Skin epidermis (tissue), 12 donors: ENCODE measurements at regions not wholly inside any gene's neighbourhood (a gene's known extent, or its start where the extent isn't known, plus 50 kb on each side); places are given as distances from the start of the nearest gene placed in this dataset.

ENCODE experiments used
- H3K27ac ChIP-seq, 21 experiments: fragments of 200-600 bp; sonication (generic) in 11 of 21; one replicate each; pipeline ENCODE4 v1.5.0; 2020; ENCODE audit warnings: mild to moderate bottlenecking in 3 of 21, inconsistent platforms in 2 of 21, moderate library complexity in 2 of 21
- H3K4me3 ChIP-seq, 7 experiments: fragments of 200-600 bp; sonication (generic) in 2 of 7; one replicate each; pipeline ENCODE4 v1.5.0; 2020; ENCODE audit warnings: inconsistent platforms in 2 of 7, mild to moderate bottlenecking in 2 of 7, moderate library complexity in 1 of 7

GRCh38 chr1:87926131-87926830 lies 597.6 kb downstream of the LMO4 start:
- Histone ChIP-seq H3K27ac (no peak overlapping the region), H3K4me3 (no peak overlapping the region)

- Histone ChIP-seq H3K4me3 (no peak overlapping the region), H3K27ac (no peak overlapping the region)
Observed at GRCh38 chr1:87926921-87927320, 598.2 kb downstream of the LMO4 start.

- Histone ChIP-seq H3K4me3 (no peak overlapping the region), H3K27ac (no peak overlapping the region)
Observed at GRCh38 chr1:87927391-87928280, 599.0 kb downstream of the LMO4 start.

GRCh38 chr1:87928623-87929022 lies 599.9 kb downstream of the LMO4 start:
- Histone ChIP-seq H3K4me3 (no peak overlapping the region), H3K27ac (no peak overlapping the region)

- H3K27ac ChIP-seq: no peak overlapping the region
- H3K4me3 ChIP-seq: no peak overlapping the region
Observed at GRCh38 chr1:87929906-87930305, 601.2 kb downstream of the LMO4 start.

- Histone ChIP-seq H3K27ac (no peak overlapping the region), H3K4me3 (no peak overlapping the region)
Observed at GRCh38 chr1:87930796-87931195, 602.1 kb downstream of the LMO4 start.

GRCh38 chr1:87933171-87933570 lies 604.5 kb downstream of the LMO4 start:
- Histone ChIP-seq H3K4me3 (no peak overlapping the region), H3K27ac (no peak overlapping the region)

GRCh38 chr1:87935130-87935529 lies 606.5 kb downstream of the LMO4 start:
- no peak overlapping the region for H3K27ac ChIP-seq
- H3K4me3 ChIP-seq: no peak overlapping the region

- Histone ChIP-seq H3K27ac (no peak overlapping the region), H3K4me3 (no peak overlapping the region)
Observed at GRCh38 chr1:87937831-87938395, 609.2 kb downstream of the LMO4 start.

- Histone ChIP-seq H3K27ac (no peak overlapping the region), H3K4me3 (no peak overlapping the region)
Observed at GRCh38 chr1:87938631-87939030, 610.0 kb downstream of the LMO4 start.

- no peak overlapping the region for H3K4me3 ChIP-seq
- no peak overlapping the region for H3K27ac ChIP-seq
Observed at GRCh38 chr1:87939444-87939843, 610.8 kb downstream of the LMO4 start.

GRCh38 chr1:87940421-87940820 lies 611.7 kb downstream of the LMO4 start:
- H3K4me3 ChIP-seq: no peak overlapping the region
- no peak overlapping the region for H3K27ac ChIP-seq

GRCh38 chr1:87941337-87941946 lies 612.8 kb downstream of the LMO4 start:
- H3K4me3 ChIP-seq: no peak overlapping the region

GRCh38 chr1:87942165-87942564 lies 613.5 kb downstream of the LMO4 start:
- Histone ChIP-seq H3K27ac (no peak overlapping the region), H3K4me3 (no peak overlapping the region)

More at GRCh38 chr1:87941337-87941946, 612.8 kb downstream of the LMO4 start:
- H3K27ac ChIP-seq: no peak overlapping the region

GRCh38 chr1:87949711-87950110 lies 621.0 kb downstream of the LMO4 start:
- H3K27ac ChIP-seq: no peak overlapping the region
- H3K4me3 ChIP-seq: no peak overlapping the region

GRCh38 chr1:87950369-87950768 lies 621.7 kb downstream of the LMO4 start:
- no peak overlapping the region for H3K4me3 ChIP-seq
- H3K27ac ChIP-seq: no peak overlapping the region

- Histone ChIP-seq H3K4me3 (no peak overlapping the region), H3K27ac (no peak overlapping the region)
Observed at GRCh38 chr1:87951409-87951808, 622.7 kb downstream of the LMO4 start.

GRCh38 chr1:87951852-87952251 lies 623.2 kb downstream of the LMO4 start:
- Histone ChIP-seq H3K4me3 (no peak overlapping the region), H3K27ac (no peak overlapping the region)

- no peak overlapping the region for H3K27ac ChIP-seq
- H3K4me3 ChIP-seq: no peak overlapping the region
Observed at GRCh38 chr1:87953121-87953520, 624.4 kb downstream of the LMO4 start.

- Histone ChIP-seq H3K27ac (no peak overlapping the region), H3K4me3 (no peak overlapping the region)
Observed at GRCh38 chr1:87953732-87954344, 625.2 kb downstream of the LMO4 start.
